WERI-Rb-1 (cell line): ENCODE measurements at regions not wholly inside any gene's neighbourhood (a gene's known extent, or its start where the extent isn't known, plus 50 kb on each side); places are given as distances from the start of the nearest gene placed in this dataset.

Experiments
- DNase-seq: peaks from one replicate; pipeline ENCODE4 v3.0.0-alpha.2; 2020
- H3K27ac ChIP-seq: fragments of 250-450 bp; sonication (Bioruptor Pico); 2 replicates; pipeline ENCODE4 v1.5.1; 2020; ENCODE audit warnings: mild to moderate bottlenecking, moderate library complexity
- H3K27me3 ChIP-seq: fragments of 250-450 bp; sonication (Bioruptor Pico); 2 replicates; pipeline ENCODE4 v1.5.1; 2021; ENCODE audit warnings: mild to moderate bottlenecking, low read depth, moderate library complexity; ENCODE audit not compliant: insufficient read depth, severe bottlenecking
- H3K36me3 ChIP-seq: fragments of 250-450 bp; sonication (Bioruptor Pico); 2 replicates; pipeline ENCODE4 v1.5.1; 2020; ENCODE audit warnings: mild to moderate bottlenecking, moderate library complexity
- H3K4me3 ChIP-seq: 2 replicates; pipeline ENCODE4 v1.5.1; 2011; ENCODE audit warnings: low read depth, mild to moderate bottlenecking, control low read depth, low read length
- H3K9me3 ChIP-seq: fragments of 250-450 bp; sonication (Bioruptor Pico); 2 replicates; pipeline ENCODE4 v1.5.1; 2021; ENCODE audit warnings: mild to moderate bottlenecking, moderate library complexity; ENCODE audit not compliant: severe bottlenecking
- CTCF ChIP-seq: IDR thresholded peaks from 2 replicates; pipeline ENCODE4 v1.5.1; 2011; ENCODE audit warnings: low read depth, mild to moderate bottlenecking, control low read depth, inconsistent platforms, low read length

- TF ChIP-seq CTCF, result no peak
- no peaks in the 10 kb centered on the region for H3K27me3 ChIP-seq
- no peaks in the 10 kb centered on the region for H3K36me3 ChIP-seq
- no peaks in the 10 kb centered on the region for H3K9me3 ChIP-seq
- no peak overlapping the region for H3K4me3 ChIP-seq
- no peak for DNase-seq
- H3K27ac ChIP-seq, result peak overlapping the region; percentile 85
Measured at GRCh38 chr4:140236654-140237169, 82.7 kb upstream of the MAML3 start.

GRCh38 chr4:140234697-140235060 is 80.7 kb upstream of the MAML3 start:
- Histone ChIP-seq H3K27ac (no peak overlapping the region), H3K36me3 (no peaks in the 10 kb centered on the region), H3K27me3 (no peaks in the 10 kb centered on the region), H3K4me3 (no peak overlapping the region), H3K9me3 (no peaks in the 10 kb centered on the region)
- DNase-seq, result no peak
- TF ChIP-seq CTCF, result no peak

GRCh38 chr4:140233791-140234696 is 80.1 kb upstream of the MAML3 start:
- no peak overlapping the region for H3K27ac ChIP-seq
- no peak for DNase-seq
- no peak for TF ChIP-seq CTCF
- no peaks in the 10 kb centered on the region for H3K9me3 ChIP-seq
- H3K27me3 ChIP-seq, result no peaks in the 10 kb centered on the region
- no peak overlapping the region for H3K4me3 ChIP-seq
- no peaks in the 10 kb centered on the region for H3K36me3 ChIP-seq

- Histone ChIP-seq H3K27me3 (no peaks in the 10 kb centered on the region), H3K27ac (no peak overlapping the region), H3K4me3 (no peak overlapping the region), H3K9me3 (no peaks in the 10 kb centered on the region), H3K36me3 (no peaks in the 10 kb centered on the region)
- TF ChIP-seq CTCF, result no peak
- DNase-seq, result no peak
Measured at GRCh38 chr4:140229881-140230280, 75.9 kb upstream of the MAML3 start.

GRCh38 chr4:140227286-140227685 is 73.3 kb upstream of the MAML3 start:
- H3K27ac ChIP-seq, result no peak overlapping the region
- TF ChIP-seq CTCF, result no peak
- DNase-seq, result no peak

More at GRCh38 chr4:140227286-140227685, 73.3 kb upstream of the MAML3 start:
- H3K36me3 ChIP-seq, result no peaks in the 10 kb centered on the region
- no peaks in the 10 kb centered on the region for H3K9me3 ChIP-seq
- no peak overlapping the region for H3K4me3 ChIP-seq
- H3K27me3 ChIP-seq, result no peaks in the 10 kb centered on the region
